ENCODE measurements at regions not wholly inside any gene's neighbourhood (a gene's known extent, or its start where the extent isn't known, plus 50 kb on each side); places are given as distances from the start of the nearest gene placed in this dataset.
A peak's percentile ranks its signal among the peaks of the same experiment; 100 is the strongest.

DNA sequence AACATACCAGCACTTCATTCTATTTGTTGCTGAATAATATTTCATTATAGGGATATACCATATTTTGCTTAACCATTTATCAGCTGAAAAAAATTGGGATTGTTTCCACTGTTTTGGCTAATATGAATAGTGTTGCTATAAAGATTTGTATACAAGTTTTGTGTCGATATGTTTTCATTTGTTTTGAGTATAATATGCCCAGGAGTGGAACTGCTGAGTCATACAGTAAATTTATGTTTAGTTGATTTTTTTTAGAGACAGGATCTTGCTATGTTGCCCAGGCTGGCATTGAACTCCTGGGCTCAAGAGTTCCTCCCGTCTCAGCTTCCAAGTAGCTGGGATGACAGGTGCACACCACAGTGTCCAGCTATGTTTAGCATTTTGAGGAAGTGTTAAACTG, 131.5 kb upstream of the TMCC3 start:
- DNase-seq (ENCODE audit: low read depth), result no peak

DNA sequence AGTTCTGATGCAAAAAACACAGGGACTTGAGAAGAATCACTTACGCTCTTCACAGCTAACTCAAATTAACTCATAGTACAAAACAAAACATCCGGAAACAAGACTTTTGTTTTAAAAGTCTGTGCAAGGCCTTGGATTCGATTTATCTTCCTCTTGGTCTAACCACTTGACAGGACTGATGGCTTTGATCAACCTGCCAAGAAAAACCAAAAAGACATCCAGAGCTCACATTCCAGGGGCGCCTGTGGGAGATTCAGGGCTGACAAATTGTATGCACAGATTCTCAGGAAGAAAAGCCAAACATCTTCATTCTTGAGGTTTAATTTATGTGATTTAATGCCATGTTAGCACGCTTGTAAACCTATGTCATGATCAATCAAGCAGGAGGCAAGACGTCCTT, 129.1 kb upstream of the TMCC3 start:
- DNase-seq (ENCODE audit: low read depth), result no peak

GRCh38 chr12:94777936-94778335, 127.6 kb upstream of the TMCC3 start:
- DNase-seq (ENCODE audit: low read depth), result no peak

DNA sequence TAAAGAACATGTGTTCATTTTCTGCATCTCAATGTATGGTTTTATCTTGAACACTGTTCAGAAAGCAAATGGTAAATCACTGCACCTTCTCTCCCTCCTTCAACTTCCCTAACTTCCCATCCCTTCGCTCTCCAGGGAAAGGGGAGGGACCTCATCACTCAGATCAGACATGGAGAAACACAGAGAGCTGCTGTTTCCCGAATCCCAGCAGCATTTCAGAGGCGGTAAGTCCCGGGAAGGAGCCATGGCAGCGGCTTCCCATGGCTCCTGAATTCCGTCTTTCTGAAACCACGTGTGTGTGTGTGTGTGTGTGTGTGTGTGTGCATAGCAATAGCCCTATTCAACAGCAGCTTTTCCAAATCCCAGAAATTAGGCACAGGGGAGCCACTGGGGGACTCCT, 125.4 kb upstream of the TMCC3 start:
- no peak for DNase-seq (ENCODE audit: low read depth)

DNA sequence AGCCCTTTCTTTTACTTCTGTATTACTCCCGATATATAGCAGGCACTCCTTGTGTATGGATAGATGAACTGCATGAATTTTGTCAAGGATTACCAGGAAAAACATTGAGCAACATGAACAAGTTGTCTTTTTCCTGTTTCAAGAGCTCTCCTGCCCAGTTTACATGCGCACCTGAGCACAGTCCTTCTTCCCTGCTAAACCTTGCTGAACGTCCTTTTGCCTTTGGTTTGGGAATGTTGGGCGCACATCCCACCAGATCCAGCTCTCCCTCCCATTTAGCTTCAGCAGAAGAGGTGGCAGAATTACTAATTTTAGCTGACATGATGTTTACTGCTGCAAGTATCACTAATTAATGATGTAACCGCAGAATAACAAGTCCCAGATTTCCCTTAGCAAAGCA, 121.4 kb upstream of the TMCC3 start:
- DNase-seq (ENCODE audit: low read depth), result no peak

- DNase-seq (ENCODE audit: low read depth), result no peak
Observed at GRCh38 chr12:94771199-94771598, 120.8 kb upstream of the TMCC3 start.

DNA sequence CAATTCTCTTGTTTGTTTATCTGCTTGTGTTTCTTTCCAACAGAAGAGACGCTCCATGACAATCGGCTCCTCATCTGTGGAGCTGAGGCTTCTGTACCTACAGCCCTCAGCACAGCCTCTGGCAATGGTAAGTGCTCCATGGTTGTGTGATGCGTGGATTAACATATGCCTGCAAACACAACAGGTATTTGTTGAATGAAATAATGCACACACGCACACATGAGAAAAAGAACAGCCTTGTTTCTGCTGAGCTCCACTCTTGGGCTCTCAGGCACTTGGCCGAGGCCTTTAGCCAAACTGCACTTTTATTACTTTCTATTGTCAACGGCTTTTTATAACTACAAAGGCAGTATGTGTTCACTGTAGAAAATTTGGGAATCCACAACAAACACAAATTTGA, 120.4 kb upstream of the TMCC3 start:
- no peak for DNase-seq (ENCODE audit: low read depth)

- no peak for DNase-seq (ENCODE audit: low read depth)
Observed at GRCh38 chr12:94769776-94770759, 119.7 kb upstream of the TMCC3 start.

GRCh38 chr12:94769047-94769420, 118.7 kb upstream of the TMCC3 start:
- DNase-seq (ENCODE audit: low read depth), result no peak

DNA sequence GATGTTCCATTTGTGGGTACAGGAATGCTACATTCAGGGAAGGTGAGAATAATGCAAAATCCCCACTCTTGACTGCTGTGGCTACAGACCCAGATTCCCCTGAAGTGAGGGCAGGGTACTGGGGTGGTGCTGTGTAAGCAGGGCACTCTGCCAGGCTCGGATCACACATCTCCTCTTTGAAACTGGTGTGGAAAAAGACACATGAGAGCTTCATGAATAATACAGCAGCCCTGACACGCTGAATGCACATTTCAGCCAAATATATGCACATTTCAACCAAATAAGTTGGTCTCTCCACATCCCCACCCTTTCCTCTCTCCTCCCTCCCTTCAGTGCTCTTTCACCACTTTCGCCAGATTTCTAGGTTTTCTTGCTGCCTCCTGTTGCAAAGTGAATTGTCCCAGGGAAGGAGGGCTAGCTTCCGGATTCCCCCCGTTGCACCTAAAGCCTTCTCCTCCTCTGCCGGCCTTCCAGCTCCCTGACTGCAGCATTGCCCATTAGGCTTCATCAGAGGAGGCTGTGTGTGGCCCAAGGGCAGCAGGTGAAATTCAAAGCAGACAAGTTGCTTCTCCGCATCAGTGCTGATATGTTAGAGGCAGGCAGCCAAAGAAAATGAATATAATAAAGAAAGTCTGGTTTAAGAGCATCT, 118.2 kb upstream of the TMCC3 start:
- DNase-seq (ENCODE audit: low read depth), result no peak

DNA sequence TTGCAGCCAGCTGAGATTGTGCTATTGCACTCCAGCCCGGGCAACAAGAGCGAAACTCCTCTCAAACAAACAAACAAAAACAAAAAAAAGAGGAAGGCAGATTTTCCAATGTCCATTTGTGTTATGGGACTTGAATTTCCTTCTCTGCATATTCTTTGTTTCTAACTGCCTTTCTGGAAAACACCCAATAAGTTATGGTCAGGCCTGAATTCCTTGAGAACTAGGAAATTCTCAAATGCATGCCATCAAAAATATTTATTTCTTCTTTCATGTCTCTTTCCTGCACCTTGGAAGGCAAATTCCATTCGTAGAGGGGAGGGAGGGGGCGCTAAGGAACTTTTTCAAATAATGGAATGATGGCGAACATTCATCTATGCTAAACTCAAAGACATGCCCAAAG, 117.6 kb upstream of the TMCC3 start:
- no peak for DNase-seq (ENCODE audit: low read depth)

- no peak for DNase-seq (ENCODE audit: low read depth)
Observed at GRCh38 chr12:94766397-94766796, 116.0 kb upstream of the TMCC3 start.

DNA sequence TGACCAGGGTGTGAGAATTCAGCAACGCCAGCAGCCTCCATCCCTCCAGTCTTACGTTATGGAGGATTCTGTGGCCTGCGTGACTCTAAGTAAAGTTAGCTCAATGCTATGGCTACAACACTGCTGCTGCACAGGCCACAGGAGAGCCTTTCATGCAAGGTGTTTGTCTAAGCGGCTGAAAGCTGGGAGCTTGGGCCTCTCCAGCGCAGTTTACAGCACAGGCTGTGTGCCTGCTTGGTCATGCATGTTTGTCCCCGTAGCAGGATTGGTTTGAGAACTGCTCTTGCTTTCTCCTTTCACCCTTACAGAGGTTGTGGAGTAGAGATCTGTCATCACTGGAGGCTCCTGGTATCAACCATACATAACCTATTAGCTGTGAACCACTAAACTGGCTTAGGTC, 113.1 kb upstream of the TMCC3 start:
- DNase-seq (ENCODE audit: low read depth), result no peak

DNA sequence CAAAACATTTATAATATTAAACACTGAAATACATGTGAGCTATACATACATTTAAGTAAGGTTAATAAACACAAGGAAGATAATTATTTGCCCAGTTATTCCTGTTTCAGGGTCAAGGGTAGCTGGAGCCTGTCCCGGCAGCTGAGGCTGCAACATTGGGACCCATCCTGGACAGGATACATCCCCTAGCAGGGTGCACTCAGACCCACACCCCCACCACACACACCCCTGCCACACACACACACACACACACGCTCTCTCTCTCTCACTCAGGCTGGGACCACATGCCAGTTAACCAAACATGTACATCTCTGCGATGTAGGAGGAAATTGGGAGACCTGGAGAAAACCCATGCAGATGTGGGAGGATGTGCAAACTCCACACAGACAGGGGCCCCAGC, 112.6 kb upstream of the TMCC3 start:
- no peak for DNase-seq (ENCODE audit: low read depth)

DNA sequence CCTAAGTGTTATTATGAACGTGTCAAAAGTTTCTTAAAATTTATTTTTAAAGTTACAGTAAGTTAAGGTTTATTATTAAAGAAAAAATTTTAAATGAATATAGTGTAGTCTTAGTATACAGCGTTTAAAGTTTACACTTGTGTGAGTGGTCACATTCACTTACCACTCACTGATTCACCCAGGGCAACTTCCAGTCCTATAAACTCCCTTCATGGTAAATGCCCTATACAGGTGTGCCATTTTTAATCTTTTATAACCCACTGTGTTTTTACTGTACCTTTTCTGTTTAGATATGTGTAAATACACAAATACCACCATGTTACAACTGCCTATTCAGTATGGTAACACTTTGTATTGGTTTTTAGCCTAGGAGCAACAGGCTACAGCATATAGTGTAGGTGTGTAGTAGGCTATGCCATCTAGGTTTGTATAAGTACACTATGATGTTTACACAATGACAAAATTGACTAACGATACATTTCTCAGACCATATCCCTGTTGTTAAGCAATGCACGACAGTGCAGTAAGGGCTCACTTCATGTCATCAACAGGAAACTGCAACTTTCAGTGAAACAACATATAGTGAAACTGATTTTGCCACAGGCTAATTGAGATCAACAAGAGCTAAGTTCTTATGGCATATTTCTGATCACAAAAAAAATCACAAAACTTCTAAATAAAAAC, 112.0 kb upstream of the TMCC3 start:
- DNase-seq (ENCODE audit: low read depth), result no peak

GRCh38 chr12:94761559-94761958, 111.2 kb upstream of the TMCC3 start:
- DNase-seq (ENCODE audit: low read depth), result peak; percentile 94

- DNase-seq (ENCODE audit: low read depth), result no peak
Observed at GRCh38 chr12:94760786-94761185, 110.4 kb upstream of the TMCC3 start.

GRCh38 chr12:94756789-94757188, 106.4 kb upstream of the TMCC3 start:
- no peak for DNase-seq (ENCODE audit: low read depth)

GRCh38 chr12:94755598-94755997, 105.2 kb upstream of the TMCC3 start:
- DNase-seq (ENCODE audit: low read depth), result no peak

DNA sequence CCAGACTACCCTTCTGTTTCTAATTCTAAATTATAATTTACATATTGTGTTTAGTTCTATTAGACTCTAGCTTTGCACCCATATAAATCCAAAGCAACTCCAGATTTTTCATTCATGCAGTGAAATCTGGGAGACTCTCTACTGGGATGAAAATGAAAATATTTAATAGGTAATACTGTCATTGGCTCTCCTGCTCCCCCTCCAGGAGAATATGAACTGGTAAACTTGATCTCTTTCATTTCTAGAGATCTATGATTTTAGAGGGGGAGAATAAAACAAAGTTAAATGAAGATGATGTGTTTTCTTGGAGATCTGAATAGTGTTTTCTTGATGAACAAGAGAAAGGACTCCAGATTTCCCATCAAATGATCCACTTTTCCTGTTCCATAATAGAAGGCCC, 104.3 kb upstream of the TMCC3 start:
- DNase-seq (ENCODE audit: low read depth), result no peak

- no peak for DNase-seq (ENCODE audit: low read depth)
Observed at GRCh38 chr12:94753036-94753679, 102.8 kb upstream of the TMCC3 start.

- DNase-seq (ENCODE audit: low read depth), result no peak
Observed at GRCh38 chr12:94750864-94751263, 100.5 kb upstream of the TMCC3 start.

Measured in stromal cell of bone marrow (primary cell).